Adrenal gland (tissue), 5 donors: ENCODE measurements at regions not wholly inside any gene's neighbourhood (a gene's known extent, or its start where the extent isn't known, plus 50 kb on each side); places are given as distances from the start of the nearest gene placed in this dataset.

Source experiments
- POLR2A ChIP-seq, 2 donors: fragments of 450-650 bp; IDR thresholded peaks; one replicate each; pipeline ENCODE4 v1.6.1; 2017; ENCODE audit warnings: antibody characterized with exemption in 2 of 2, mild to moderate bottlenecking in 2 of 2, moderate library complexity in 1 of 2
- TF ChIP-seq, protein P1 (sequence below), 6 experiments: fragments of 450-650 bp in 4 of 6; fragments of 200-600 bp in 2 of 6; sonication (generic) in 1 of 6; IDR thresholded peaks; 1 replicate in 5 of 6; 2 replicates in 1 of 6; pipeline versions ENCODE4 v1.5.1 to v1.8.0; 2016 to 2021; ENCODE audit warnings: antibody characterized with exemption in 6 of 6, mild to moderate bottlenecking in 2 of 6, moderate library complexity in 1 of 6
- donor health status: DM: no; HTN: no; CAD: no.

- TF ChIP-seq, protein P1, sequence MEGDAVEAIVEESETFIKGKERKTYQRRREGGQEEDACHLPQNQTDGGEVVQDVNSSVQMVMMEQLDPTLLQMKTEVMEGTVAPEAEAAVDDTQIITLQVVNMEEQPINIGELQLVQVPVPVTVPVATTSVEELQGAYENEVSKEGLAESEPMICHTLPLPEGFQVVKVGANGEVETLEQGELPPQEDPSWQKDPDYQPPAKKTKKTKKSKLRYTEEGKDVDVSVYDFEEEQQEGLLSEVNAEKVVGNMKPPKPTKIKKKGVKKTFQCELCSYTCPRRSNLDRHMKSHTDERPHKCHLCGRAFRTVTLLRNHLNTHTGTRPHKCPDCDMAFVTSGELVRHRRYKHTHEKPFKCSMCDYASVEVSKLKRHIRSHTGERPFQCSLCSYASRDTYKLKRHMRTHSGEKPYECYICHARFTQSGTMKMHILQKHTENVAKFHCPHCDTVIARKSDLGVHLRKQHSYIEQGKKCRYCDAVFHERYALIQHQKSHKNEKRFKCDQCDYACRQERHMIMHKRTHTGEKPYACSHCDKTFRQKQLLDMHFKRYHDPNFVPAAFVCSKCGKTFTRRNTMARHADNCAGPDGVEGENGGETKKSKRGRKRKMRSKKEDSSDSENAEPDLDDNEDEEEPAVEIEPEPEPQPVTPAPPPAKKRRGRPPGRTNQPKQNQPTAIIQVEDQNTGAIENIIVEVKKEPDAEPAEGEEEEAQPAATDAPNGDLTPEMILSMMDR (IDR thresholded peaks at IDR 0.05): no peak
- TF ChIP-seq POLR2A (IDR thresholded peaks at IDR 0.05): no peak
Observed at GRCh38 chr2:15728245-15728938, 136.7 kb downstream of the DDX1 start.
